OCI-LY1 (cell line): ENCODE measurements at regions not wholly inside any gene's neighbourhood (a gene's known extent, or its start where the extent isn't known, plus 50 kb on each side); places are given as distances from the start of the nearest gene placed in this dataset.

ENCODE experiments used
- CTCF ChIP-seq: fragments of 200-600 bp; sonication (generic), shearing (Covaris generic); IDR thresholded peaks from 2 replicates; pipeline ENCODE4 v1.5.1; 2017; ENCODE audit warnings: mild to moderate bottlenecking, antibody characterized with exemption, low read length, moderate library complexity, mixed read lengths
- EZH2 ChIP-seq: fragments of 200-600 bp; sonication (generic), shearing (Covaris generic); IDR thresholded peaks from 2 replicates; pipeline ENCODE4 v1.8.0; 2017; ENCODE audit warnings: borderline replicate concordance, mixed run types, mild to moderate bottlenecking, antibody characterized with exemption, low read length, moderate library complexity, mixed read lengths

- TF ChIP-seq CTCF: no peak
- TF ChIP-seq EZH2: no peak
Measured at GRCh38 chr1:25017436-25018109, 87.5 kb upstream of the RUNX3 start.
